ENCODE measurements at regions not wholly inside any gene's neighbourhood (a gene's known extent, or its start where the extent isn't known, plus 50 kb on each side); places are given as distances from the start of the nearest gene placed in this dataset.

DNA sequence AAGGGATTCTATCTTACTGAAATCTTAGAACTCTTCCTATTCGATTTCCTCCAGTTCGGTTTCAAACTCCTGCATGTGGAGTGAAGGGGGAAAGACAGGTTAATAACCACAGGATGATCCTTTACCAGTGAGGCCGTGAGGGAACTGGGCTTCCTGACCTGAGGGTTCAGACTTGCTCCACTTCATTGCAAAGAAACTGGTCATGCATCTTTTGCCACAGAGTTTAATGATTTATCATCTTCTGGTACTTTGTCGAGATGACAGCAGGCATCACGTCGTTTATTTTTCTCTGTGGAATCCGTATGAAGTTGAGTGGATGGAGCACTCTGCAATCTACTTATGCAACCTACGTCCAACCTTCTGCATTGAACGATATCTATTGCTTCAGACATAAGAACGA lies 145.9 kb upstream of the NLGN4X start:
- H3K4me3 ChIP-seq (ENCODE audit: low read depth, low read length), result no peak overlapping the region

DNA sequence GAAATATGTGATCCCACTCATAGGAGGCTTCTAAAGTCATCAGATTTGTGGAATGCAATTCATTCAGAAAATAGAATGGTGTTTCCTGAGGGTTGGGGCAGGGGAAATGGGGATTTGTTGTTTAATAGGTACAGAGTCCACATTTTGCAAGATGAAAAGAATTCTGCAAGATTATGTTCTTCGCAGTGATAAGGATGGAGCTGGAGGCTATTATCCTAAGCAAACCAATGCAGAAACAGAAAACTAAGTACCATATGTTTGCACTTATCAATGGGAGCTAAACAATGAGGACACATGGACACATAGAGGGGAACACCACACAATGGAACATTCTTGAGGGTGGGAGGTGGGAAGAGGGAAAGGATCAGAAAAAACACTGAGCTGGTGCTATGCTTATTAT lies 144.3 kb upstream of the NLGN4X start:
- TF ChIP-seq, protein P1, sequence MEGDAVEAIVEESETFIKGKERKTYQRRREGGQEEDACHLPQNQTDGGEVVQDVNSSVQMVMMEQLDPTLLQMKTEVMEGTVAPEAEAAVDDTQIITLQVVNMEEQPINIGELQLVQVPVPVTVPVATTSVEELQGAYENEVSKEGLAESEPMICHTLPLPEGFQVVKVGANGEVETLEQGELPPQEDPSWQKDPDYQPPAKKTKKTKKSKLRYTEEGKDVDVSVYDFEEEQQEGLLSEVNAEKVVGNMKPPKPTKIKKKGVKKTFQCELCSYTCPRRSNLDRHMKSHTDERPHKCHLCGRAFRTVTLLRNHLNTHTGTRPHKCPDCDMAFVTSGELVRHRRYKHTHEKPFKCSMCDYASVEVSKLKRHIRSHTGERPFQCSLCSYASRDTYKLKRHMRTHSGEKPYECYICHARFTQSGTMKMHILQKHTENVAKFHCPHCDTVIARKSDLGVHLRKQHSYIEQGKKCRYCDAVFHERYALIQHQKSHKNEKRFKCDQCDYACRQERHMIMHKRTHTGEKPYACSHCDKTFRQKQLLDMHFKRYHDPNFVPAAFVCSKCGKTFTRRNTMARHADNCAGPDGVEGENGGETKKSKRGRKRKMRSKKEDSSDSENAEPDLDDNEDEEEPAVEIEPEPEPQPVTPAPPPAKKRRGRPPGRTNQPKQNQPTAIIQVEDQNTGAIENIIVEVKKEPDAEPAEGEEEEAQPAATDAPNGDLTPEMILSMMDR (IDR thresholded peaks at IDR 0.05; ENCODE audit: low read depth, low read length), result no peak
- in situ Hi-C loops (cut with HindIII; ENCODE audit: low sequenced_read_pairs), result no loop called here
- no peak for DNase-seq (ENCODE audit: low read depth, low spot score)
- no peak overlapping the region for H3K4me3 ChIP-seq (ENCODE audit: low read depth, low read length)

More for the DNA sequence above, 145.9 kb upstream of the NLGN4X start:
- no peak for DNase-seq (ENCODE audit: low read depth, low spot score)
- in situ Hi-C loops (cut with HindIII; ENCODE audit: low sequenced_read_pairs), result no loop called here
- TF ChIP-seq, protein P1 (IDR thresholded peaks at IDR 0.05; ENCODE audit: low read depth, low read length), result no peak

- TF ChIP-seq, protein P1 (IDR thresholded peaks at IDR 0.05; ENCODE audit: low read depth, low read length), result no peak
- no peak overlapping the region for H3K4me3 ChIP-seq (ENCODE audit: low read depth, low read length)
- in situ Hi-C loops (cut with HindIII; ENCODE audit: low sequenced_read_pairs), result no loop called here
- DNase-seq (ENCODE audit: low read depth, low spot score), result no peak
Measured at GRCh38 chrX:6371353-6371752, 142.7 kb upstream of the NLGN4X start.

- no peak overlapping the region for H3K4me3 ChIP-seq (ENCODE audit: low read depth, low read length)
- in situ Hi-C loops (cut with HindIII; ENCODE audit: low sequenced_read_pairs), result no loop called here
- no peak for DNase-seq (ENCODE audit: low read depth, low spot score)
- TF ChIP-seq, protein P1 (IDR thresholded peaks at IDR 0.05; ENCODE audit: low read depth, low read length), result no peak
Measured at GRCh38 chrX:6363188-6363587, 134.5 kb upstream of the NLGN4X start.

- no peak overlapping the region for H3K4me3 ChIP-seq (ENCODE audit: low read depth, low read length)
- TF ChIP-seq, protein P1 (IDR thresholded peaks at IDR 0.05; ENCODE audit: low read depth, low read length), result no peak
- in situ Hi-C loops (cut with HindIII; ENCODE audit: low sequenced_read_pairs), result no loop called here
- DNase-seq (ENCODE audit: low read depth, low spot score), result no peak
Measured at GRCh38 chrX:6325437-6325836, 96.8 kb upstream of the NLGN4X start.

DNA sequence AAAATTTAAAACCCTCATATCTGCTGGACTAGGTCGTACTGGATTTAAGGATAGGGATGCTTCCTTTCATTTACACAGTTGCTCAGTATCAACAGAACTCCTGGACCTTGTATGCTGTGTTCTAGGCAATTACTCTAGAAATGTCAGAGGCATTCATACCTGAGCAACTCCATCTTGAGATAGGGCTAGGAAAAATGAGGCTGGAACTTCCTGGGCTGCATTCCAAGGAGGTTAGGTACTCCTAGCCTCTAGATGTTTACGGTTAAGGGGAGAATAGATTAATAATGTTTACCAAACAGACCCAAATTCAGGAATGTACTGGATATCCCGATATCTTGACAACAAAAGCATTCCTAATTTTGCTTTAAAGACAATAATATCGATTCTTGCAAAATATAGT lies 84.7 kb upstream of the NLGN4X start:
- TF ChIP-seq, protein P1 (IDR thresholded peaks at IDR 0.05; ENCODE audit: low read depth, low read length), result no peak
- no peak for DNase-seq (ENCODE audit: low read depth, low spot score)
- in situ Hi-C loops (cut with HindIII; ENCODE audit: low sequenced_read_pairs), result no loop called here
- H3K4me3 ChIP-seq (ENCODE audit: low read depth, low read length), result no peak overlapping the region

GRCh38 chrX:6311540-6311939 lies 82.9 kb upstream of the NLGN4X start:
- in situ Hi-C loops (cut with HindIII; ENCODE audit: low sequenced_read_pairs), result no loop called here
- TF ChIP-seq, protein P1 (IDR thresholded peaks at IDR 0.05; ENCODE audit: low read depth, low read length), result no peak
- DNase-seq (ENCODE audit: low read depth, low spot score), result no peak
- no peak overlapping the region for H3K4me3 ChIP-seq (ENCODE audit: low read depth, low read length)

All from astrocyte of the spinal cord (primary cell).